22Rv1 (cell line): ENCODE measurements at regions not wholly inside any gene's neighbourhood (a gene's known extent, or its start where the extent isn't known, plus 50 kb on each side); places are given as distances from the start of the nearest gene placed in this dataset.

Experiments used
- ZFX ChIP-seq: fragments of 450-650 bp; IDR thresholded peaks from 2 replicates; pipeline ENCODE4 v1.6.1; 2017; ENCODE audit warnings: antibody characterized with exemption, borderline replicate concordance
- TF ChIP-seq, protein P1 (sequence below): fragments of 450-650 bp; IDR thresholded peaks from 2 replicates; pipeline ENCODE4 v1.5.1; 2017; ENCODE audit warnings: mild to moderate bottlenecking

DNA sequence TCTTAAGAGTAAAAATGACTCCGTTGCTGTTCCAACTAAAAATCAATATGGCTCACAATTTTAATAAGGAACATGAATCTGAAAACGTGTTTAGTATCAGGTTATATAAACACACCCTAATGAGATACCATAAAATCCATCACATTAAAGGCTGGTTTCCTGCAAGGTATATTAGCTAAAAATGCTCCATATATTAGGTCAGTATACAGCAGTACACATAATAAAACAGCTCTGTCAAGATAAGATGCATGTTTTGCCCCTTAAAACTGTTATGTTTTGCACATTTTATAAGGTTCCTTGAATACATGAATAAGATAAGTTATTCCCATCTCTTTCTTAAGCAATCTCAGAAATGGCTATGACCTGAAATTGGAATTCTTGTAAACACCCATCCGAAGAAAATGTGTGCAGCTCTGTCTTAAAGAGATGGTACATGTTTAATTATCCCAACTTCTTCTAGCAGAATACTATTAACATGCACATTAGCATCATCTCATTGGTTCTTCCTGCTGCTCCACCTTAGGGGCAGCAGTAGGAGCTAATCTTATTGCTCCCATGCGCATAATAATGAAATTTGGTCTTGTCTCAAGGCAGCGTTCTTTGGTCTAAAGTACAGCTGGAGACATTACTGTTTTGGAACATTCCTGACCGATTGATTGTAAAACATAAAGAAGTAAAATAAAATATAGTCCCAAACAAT, 836.1 kb upstream of the FANCL start:
- TF ChIP-seq, protein P1, sequence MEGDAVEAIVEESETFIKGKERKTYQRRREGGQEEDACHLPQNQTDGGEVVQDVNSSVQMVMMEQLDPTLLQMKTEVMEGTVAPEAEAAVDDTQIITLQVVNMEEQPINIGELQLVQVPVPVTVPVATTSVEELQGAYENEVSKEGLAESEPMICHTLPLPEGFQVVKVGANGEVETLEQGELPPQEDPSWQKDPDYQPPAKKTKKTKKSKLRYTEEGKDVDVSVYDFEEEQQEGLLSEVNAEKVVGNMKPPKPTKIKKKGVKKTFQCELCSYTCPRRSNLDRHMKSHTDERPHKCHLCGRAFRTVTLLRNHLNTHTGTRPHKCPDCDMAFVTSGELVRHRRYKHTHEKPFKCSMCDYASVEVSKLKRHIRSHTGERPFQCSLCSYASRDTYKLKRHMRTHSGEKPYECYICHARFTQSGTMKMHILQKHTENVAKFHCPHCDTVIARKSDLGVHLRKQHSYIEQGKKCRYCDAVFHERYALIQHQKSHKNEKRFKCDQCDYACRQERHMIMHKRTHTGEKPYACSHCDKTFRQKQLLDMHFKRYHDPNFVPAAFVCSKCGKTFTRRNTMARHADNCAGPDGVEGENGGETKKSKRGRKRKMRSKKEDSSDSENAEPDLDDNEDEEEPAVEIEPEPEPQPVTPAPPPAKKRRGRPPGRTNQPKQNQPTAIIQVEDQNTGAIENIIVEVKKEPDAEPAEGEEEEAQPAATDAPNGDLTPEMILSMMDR, result no peak
- TF ChIP-seq ZFX, result no peak
